A549 (cell line): ENCODE measurements at regions not wholly inside any gene's neighbourhood (a gene's known extent, or its start where the extent isn't known, plus 50 kb on each side); places are given as distances from the start of the nearest gene placed in this dataset.

Source experiments
- CHD2 ChIP-seq: fragments of 150-350 bp; IDR thresholded peaks from 2 replicates; pipeline ENCODE4 v1.6.1; 2014; ENCODE audit warnings: low read length; ENCODE audit not compliant: partially characterized antibody
- CTCF ChIP-seq: fragments of >200 bp; sonication (Bioruptor Twin); formaldehyde crosslinking; IDR thresholded peaks from 3 replicates; pipeline ENCODE4 v1.5.1; 2016
- HOXA7 ChIP-seq: fragments of 250-450 bp; sonication (Bioruptor Pico); IDR thresholded peaks from 2 replicates; pipeline ENCODE4 v1.5.0; 2020; ENCODE audit warnings: mild to moderate bottlenecking, moderate library complexity
- MAFK ChIP-seq: fragments of 450-650 bp; IDR thresholded peaks from 2 replicates; pipeline ENCODE4 v1.6.1; 2014; ENCODE audit not compliant: partially characterized antibody
- MAX ChIP-seq: IDR thresholded peaks from 2 replicates; pipeline ENCODE4 v1.6.1; 2012
- NFE2L2 ChIP-seq: fragments of 150-350 bp; conservative IDR thresholded peaks from 2 replicates; pipeline ENCODE4 v1.6.1; 2014; ENCODE audit warnings: low read length
- POLR2A ChIP-seq: IDR thresholded peaks from 2 replicates; pipeline ENCODE4 v1.6.1; 2012; ENCODE audit warnings: mild to moderate bottlenecking, low read length
- RCOR1 ChIP-seq: fragments of 150-350 bp; IDR thresholded peaks from 2 replicates; pipeline ENCODE4 v1.6.1; 2014; ENCODE audit warnings: antibody characterized with exemption, low read length, low read depth
- RFX5 ChIP-seq: fragments of 450-650 bp; IDR thresholded peaks from 2 replicates; pipeline ENCODE4 v1.7.1; 2014; ENCODE audit warnings: antibody characterized with exemption, mild to moderate bottlenecking, moderate library complexity
- RNF2 ChIP-seq: fragments of 200-600 bp; sonication (generic); IDR thresholded peaks from 2 replicates; pipeline ENCODE4 v1.6.1; 2016; ENCODE audit warnings: low read depth, mild to moderate bottlenecking, antibody characterized with exemption, moderate library complexity, borderline replicate concordance
- USF2 ChIP-seq: fragments of 450-650 bp; IDR thresholded peaks from 2 replicates; pipeline ENCODE4 v1.6.1; 2014; ENCODE audit warnings: antibody characterized with exemption
- ZSCAN20 ChIP-seq: fragments of 250-450 bp; sonication (Bioruptor Pico); IDR thresholded peaks from 2 replicates; pipeline ENCODE4 v1.8.0; 2022; ENCODE audit warnings: mild to moderate bottlenecking, moderate library complexity

- TF ChIP-seq CTCF (no peak), NFE2L2 (no peak), MAFK (no peak), RFX5 (no peak), RNF2 (no peak), HOXA7 (no peak), POLR2A (no peak), CHD2 (no peak), MAX (no peak), USF2 (no peak), ZSCAN20 (CRISPR knock-in tag) (no peak), RCOR1 (no peak)
These were observed 107.1 kb downstream of the QRSL1 start for GRCh38 chr6:106736502-106736901.
